ENCODE measurements at regions not wholly inside any gene's neighbourhood (a gene's known extent, or its start where the extent isn't known, plus 50 kb on each side); places are given as distances from the start of the nearest gene placed in this dataset.

DNA sequence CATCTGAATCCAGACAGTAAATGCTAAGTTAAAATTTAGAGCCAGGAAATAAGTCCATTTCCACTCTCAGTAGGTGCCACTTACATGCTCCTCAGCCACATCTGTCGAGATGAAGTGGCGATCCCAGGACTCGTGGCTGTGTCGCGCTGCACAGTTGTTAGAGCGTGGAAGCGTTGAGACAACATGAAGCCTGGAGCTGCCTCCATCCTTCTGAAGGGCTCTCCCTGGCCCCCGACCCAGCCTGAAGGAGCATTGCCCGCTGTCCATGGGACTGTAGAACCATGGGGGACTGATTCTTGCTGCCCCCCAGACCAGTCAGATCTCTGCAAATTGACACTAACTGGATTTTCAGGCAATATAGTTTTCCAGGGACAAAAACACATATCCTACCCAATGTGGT is 58.9 kb downstream of the IRX1 start:
- 87% methylated on average over 9 of the region's 9 CpGs for WGBS
- no peak overlapping the region for H3K4me3 ChIP-seq (ENCODE audit: low read depth, low read length)
- no peaks in the 10 kb centered on the region for H3K4me1 ChIP-seq (ENCODE audit: insufficient read depth)

DNA sequence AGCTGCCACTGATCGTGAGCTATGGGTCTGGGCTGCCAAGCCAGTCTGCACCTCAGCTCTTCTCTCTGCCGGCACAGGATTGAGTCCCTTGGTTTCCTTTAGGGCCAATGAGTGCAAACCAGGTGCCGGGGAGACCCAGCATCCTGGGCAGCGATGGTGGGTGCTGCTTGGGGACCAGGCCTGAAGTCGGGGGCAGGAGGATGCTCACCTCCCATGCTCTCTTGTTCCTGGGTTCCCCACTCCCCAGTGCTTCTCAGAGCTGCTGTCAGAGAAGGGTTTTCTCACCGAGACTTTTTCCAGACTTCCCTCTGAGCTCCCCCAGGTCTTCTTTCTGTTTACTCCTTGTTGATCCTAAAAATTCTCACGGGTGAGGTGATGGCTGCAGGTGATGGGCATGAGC is 61.2 kb downstream of the IRX1 start:
- DNase-seq (ENCODE audit: extremely low spot score), result no peak
- Histone ChIP-seq H3K36me3 (ENCODE audit: insufficient read depth) (no peaks in the 10 kb centered on the region), H3K4me1 (ENCODE audit: insufficient read depth) (no peaks in the 10 kb centered on the region), H3K27ac (ENCODE audit: low read depth) (no peak overlapping the region), H3K4me3 (ENCODE audit: low read depth, low read length) (no peak overlapping the region)
- 60% methylated on average over 7 of the region's 7 CpGs for WGBS

More for the DNA sequence above, 58.9 kb downstream of the IRX1 start:
- H3K36me3 ChIP-seq (ENCODE audit: insufficient read depth), result no peaks in the 10 kb centered on the region
- no peak overlapping the region for H3K27ac ChIP-seq (ENCODE audit: low read depth)
- no peak for DNase-seq (ENCODE audit: extremely low spot score)

DNA sequence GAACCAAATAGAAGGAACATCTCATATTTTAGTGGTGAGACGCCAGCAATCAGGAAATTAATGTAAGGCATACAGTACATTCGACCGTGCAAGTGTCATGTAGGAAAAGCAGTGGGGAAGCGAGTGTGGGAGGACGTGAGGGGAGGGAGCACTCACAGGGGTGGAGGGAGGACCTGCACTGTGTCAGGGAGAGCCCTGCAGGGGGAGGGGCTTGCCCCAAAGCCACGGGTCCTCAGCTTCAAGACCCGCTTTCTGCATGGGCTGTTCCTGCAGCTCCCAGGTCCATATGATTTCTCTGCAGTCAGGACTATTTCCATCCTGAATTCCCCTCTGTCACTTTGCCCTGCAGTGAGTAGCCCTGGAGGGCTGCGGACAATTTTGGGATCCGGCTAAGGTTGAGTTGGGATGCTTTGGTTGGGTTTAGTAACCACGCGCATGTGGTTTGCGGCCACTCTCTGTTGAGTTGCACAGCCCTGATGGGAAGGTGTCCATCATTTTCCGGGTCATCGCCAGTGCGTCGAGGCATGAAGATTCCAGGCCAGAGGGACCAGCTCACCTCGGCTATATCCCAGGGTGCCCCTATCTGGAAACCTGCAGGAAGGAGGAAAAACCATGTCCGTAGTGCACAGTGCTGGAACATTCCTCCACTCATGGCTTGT is 61.9 kb downstream of the IRX1 start:
- Histone ChIP-seq H3K4me1 (ENCODE audit: insufficient read depth) (no peaks in the 10 kb centered on the region), H3K36me3 (ENCODE audit: insufficient read depth) (no peaks in the 10 kb centered on the region), H3K27ac (ENCODE audit: low read depth) (no peak overlapping the region), H3K4me3 (ENCODE audit: low read depth, low read length) (no peak overlapping the region)
- no peak for DNase-seq (ENCODE audit: extremely low spot score)
- 78% methylated on average over 18 of the region's 18 CpGs for WGBS

DNA sequence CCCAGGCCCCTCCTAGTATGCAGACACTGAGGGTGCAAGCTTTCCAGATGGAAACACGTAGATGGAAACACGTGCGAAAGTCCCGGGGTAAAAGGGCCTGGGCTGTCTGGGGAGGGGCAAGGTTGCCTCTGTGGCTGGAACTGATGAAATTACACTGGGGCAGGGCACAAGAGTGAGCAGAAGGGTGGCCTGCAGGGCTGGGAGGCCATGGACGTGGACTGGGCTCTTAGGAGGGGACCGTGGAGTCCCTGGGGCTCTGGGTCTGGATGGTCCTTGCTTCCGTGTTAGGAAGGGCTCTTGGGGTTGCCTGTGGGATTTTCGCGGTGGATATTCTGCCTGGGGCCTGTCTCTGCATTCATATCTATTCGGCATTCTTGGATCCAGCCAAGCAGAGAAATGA is 63.3 kb downstream of the IRX1 start:
- 86% methylated on average over 10 of the region's 10 CpGs for WGBS
- H3K27ac ChIP-seq (ENCODE audit: low read depth), result no peak overlapping the region
- no peak overlapping the region for H3K4me3 ChIP-seq (ENCODE audit: low read depth, low read length)
- H3K4me1 ChIP-seq (ENCODE audit: insufficient read depth), result no peaks in the 10 kb centered on the region
- no peaks in the 10 kb centered on the region for H3K36me3 ChIP-seq (ENCODE audit: insufficient read depth)
- no peak for DNase-seq (ENCODE audit: extremely low spot score)

DNA sequence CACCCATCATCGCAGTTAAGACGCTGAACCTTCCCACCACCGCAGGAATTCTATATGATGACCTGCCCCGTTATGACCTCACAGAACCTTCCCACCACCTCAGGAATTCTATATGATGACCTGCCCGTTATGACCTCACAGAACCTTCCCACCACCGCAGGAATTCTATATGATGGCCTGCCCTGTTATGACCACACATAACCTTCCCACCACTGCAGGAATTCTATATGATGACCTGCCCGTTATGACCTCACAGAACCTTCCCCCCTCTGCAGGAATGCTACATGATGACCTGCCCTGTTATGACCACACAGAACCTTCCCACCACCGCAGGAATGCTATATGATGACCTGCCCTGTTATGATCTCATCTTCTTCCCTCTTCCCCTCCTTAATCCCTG is 64.3 kb downstream of the IRX1 start:
- Histone ChIP-seq H3K4me3 (ENCODE audit: low read depth, low read length) (no peak overlapping the region), H3K36me3 (ENCODE audit: insufficient read depth) (no peaks in the 10 kb centered on the region), H3K4me1 (ENCODE audit: insufficient read depth) (no peaks in the 10 kb centered on the region), H3K27ac (ENCODE audit: low read depth) (no peak overlapping the region)
- 76% methylated on average over 8 of the region's 8 CpGs for WGBS
- no peak for DNase-seq (ENCODE audit: extremely low spot score)

DNA sequence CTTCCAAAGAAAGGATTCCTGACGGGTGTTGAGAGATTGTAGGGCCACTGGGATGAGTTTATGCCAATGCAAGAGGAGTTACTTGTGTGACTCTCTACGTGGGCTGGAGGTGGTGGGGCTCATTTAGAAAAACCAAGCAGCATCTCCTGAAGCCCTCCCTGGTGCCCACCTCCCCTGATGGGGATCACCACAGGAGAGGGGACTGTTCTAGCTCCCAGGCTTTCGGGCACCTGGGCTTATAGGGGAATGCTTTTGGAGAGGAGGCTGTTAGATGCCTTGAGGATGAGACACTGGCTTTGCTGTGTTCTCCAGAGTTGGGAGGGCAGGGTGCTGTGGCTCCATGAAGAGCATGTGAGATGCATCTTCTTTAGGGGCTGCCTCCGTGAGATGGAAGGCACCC is 65.0 kb downstream of the IRX1 start:
- no peak overlapping the region for H3K27ac ChIP-seq (ENCODE audit: low read depth)
- H3K4me1 ChIP-seq (ENCODE audit: insufficient read depth), result no peaks in the 10 kb centered on the region
- no peak for DNase-seq (ENCODE audit: extremely low spot score)
- 78% methylated on average over 4 of the region's 4 CpGs for WGBS
- H3K4me3 ChIP-seq (ENCODE audit: low read depth, low read length), result no peak overlapping the region
- H3K36me3 ChIP-seq (ENCODE audit: insufficient read depth), result no peaks in the 10 kb centered on the region

DNA sequence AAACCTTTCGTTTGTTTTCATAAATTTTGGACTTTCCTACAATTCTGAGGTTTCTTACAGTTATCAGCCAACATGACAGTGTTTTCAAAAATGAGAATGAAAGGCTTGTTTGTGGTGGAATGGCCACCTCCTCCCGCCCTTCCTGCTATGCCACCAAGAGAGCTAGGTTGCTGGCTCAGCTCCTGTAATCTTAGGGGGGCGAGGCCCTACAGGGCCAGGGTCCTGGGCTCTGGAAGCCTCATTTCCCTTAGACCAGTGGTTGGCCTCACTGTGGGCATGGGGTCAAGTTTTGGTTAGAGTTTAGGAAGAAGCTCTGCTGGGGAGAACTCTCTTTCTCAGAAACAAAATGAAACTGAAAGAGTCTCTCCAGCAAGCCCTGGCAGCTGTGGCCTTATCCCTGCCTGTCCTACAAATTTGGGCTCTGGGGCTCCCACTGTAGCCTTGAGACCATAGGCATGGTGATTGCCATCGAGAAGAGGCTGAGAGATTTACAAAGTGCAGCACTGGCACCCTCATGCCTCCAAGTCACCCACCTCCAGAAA is 66.2 kb downstream of the IRX1 start:
- WGBS, result 49% methylated on average over 4 of the region's 4 CpGs
- Histone ChIP-seq H3K36me3 (ENCODE audit: insufficient read depth) (no peaks in the 10 kb centered on the region), H3K27ac (ENCODE audit: low read depth) (no peak overlapping the region), H3K4me1 (ENCODE audit: insufficient read depth) (no peaks in the 10 kb centered on the region), H3K4me3 (ENCODE audit: low read depth, low read length) (no peak overlapping the region)
- no peak for DNase-seq (ENCODE audit: extremely low spot score)

DNA sequence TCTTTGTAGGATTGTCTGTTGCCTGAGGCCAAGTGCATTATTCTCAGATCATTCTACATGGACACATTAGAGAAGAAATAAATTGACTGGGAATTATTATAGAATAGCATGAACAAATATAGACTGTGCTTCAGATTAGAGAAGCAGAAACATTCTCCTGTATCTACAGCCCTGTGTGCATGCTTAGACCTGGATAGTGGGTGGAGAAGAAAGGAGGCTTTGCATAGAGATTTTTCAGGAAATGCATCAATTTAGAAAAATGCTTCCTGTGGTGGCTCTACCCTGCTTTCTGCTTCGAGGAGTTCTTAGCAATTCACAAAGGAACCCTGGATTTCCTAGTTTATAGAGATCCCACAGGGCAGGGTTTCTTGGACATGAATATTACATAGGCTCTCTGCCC is 66.7 kb downstream of the IRX1 start:
- Histone ChIP-seq H3K36me3 (ENCODE audit: insufficient read depth) (no peaks in the 10 kb centered on the region), H3K27ac (ENCODE audit: low read depth) (no peak overlapping the region), H3K4me3 (ENCODE audit: low read depth, low read length) (no peak overlapping the region), H3K4me1 (ENCODE audit: insufficient read depth) (no peaks in the 10 kb centered on the region)
- no peak for DNase-seq (ENCODE audit: extremely low spot score)
- WGBS, result 45% methylated on average over 1 of the region's 1 CpG

DNA sequence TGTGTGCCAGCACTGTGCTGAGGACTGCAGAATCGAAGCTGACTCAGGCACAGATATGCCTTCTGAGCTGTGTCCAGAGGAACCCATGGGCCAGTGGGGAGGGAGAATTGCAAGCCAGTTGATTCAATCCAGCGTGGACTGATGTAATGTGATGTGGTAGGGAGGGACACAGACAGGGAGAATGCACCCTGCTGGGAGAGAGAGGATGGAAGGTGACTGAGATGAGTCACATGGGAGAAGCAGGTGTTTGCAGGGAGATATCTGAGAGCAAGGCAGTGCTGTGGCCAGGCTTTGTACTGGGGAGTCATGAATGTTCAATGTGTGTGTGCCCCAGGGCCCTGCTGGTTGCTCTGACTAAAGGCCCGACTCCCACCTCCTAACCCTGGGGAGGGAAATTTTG is 75.7 kb downstream of the IRX1 start:
- 49% methylated on average over 3 of the region's 3 CpGs for WGBS
- Histone ChIP-seq H3K27ac (ENCODE audit: low read depth) (no peak overlapping the region), H3K36me3 (ENCODE audit: insufficient read depth) (no peaks in the 10 kb centered on the region), H3K4me3 (ENCODE audit: low read depth, low read length) (no peak overlapping the region), H3K4me1 (ENCODE audit: insufficient read depth) (no peaks in the 10 kb centered on the region)
- DNase-seq (ENCODE audit: extremely low spot score), result no peak

DNA sequence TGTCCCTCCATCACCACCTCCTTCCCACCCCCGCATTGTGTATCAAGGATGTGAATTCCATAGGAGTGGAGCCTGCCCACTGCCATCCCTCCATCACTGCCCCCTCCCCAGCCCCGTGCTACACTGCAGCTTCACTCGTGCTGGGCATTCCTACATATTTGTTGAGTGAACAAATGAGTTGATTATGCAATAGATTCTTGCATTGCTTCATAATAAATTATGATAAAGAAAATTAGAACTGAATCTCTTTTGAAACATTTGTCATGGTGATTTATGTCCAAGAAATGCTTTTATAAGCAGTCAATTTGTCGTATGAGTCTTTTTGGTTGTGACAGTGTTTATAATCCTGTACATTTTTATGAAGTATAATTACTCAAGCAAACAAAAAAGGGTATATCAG is 83.2 kb downstream of the IRX1 start:
- no peak overlapping the region for H3K27ac ChIP-seq (ENCODE audit: low read depth)
- H3K4me1 ChIP-seq (ENCODE audit: insufficient read depth), result no peaks in the 10 kb centered on the region
- DNase-seq (ENCODE audit: extremely low spot score), result no peak
- H3K36me3 ChIP-seq (ENCODE audit: insufficient read depth), result no peaks in the 10 kb centered on the region
- H3K4me3 ChIP-seq (ENCODE audit: low read depth, low read length), result no peak overlapping the region
- 67% methylated on average over 4 of the region's 4 CpGs for WGBS

DNA sequence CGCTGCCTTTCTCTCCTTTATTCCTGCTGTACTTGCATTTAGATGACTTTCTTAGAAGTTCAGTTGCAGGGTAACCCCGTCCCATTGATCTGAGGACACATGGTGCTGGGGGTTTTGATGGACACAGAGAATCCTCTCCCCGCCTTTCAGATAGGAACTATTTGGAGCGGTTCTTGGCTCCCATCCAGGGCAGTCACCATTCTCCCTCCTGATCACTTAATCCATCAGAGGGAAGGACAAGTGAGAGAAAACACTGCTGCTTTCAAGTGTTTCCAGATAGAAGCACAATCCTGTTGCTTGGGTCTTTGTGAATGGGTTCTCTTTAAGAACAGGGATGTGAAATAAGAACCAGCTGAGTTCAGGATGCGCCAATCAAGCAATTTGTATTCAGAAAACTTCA is 85.2 kb downstream of the IRX1 start:
- no peaks in the 10 kb centered on the region for H3K36me3 ChIP-seq (ENCODE audit: insufficient read depth)
- H3K4me1 ChIP-seq (ENCODE audit: insufficient read depth), result no peaks in the 10 kb centered on the region
- no peak overlapping the region for H3K27ac ChIP-seq (ENCODE audit: low read depth)
- H3K4me3 ChIP-seq (ENCODE audit: low read depth, low read length), result no peak overlapping the region
- no peak for DNase-seq (ENCODE audit: extremely low spot score)
- WGBS, result 69% methylated on average over 5 of the region's 5 CpGs

DNA sequence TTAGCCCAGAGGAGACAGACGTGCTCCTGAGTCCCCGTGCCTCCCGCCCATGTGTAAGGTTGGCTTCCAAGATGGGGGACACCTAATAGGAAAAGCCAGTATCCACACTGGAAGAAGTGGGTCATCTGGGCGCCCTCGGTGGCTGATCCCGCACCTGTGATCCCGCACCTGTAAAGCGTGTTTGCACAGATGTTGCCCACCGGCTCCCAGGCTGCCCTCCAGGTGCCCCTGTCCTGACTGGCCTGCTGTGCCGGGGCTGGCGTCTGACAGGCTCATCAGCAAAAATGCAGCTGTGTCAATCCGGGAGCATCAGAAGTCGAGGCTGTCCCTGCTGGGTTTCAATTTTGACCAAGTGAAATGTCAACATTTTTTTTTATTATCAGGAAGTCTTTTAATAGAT is 88.5 kb downstream of the IRX1 start:
- H3K4me3 ChIP-seq (ENCODE audit: low read depth, low read length), result no peak overlapping the region
- 78% methylated on average over 13 of the region's 13 CpGs for WGBS
- DNase-seq (ENCODE audit: extremely low spot score), result no peak
- H3K27ac ChIP-seq (ENCODE audit: low read depth), result no peak overlapping the region
- no peaks in the 10 kb centered on the region for H3K4me1 ChIP-seq (ENCODE audit: insufficient read depth)
- no peaks in the 10 kb centered on the region for H3K36me3 ChIP-seq (ENCODE audit: insufficient read depth)

DNA sequence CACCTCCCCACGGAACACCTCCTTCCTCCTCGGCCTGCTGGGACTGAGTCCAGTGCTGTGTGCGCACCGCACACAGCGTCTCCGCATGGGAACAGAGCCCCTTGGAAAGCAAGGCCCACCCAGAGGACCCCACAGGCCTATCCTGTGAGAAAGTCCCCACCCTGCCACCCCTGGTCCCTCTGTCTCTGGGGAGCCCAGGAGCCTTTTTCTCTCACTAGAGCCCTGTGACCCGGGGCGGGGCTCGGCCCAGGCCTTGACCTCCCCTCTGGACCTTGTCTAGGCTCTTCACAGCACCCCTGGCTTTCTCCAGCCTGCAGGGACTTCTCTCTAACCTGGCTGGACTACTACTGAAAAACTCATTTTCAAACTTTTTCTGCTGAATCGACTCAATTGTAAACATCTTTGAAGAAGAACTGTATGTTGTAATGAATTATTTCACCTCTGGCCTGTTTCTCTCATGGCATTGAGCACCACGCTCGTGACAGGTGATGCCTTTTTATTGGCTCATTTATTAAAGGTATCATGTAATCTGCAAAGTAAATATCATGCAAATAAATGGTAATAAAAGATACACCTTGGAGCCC is 89.2 kb downstream of the IRX1 start:
- H3K4me3 ChIP-seq (ENCODE audit: low read depth, low read length), result no peak overlapping the region
- 87% methylated on average over 12 of the region's 12 CpGs for WGBS

DNA sequence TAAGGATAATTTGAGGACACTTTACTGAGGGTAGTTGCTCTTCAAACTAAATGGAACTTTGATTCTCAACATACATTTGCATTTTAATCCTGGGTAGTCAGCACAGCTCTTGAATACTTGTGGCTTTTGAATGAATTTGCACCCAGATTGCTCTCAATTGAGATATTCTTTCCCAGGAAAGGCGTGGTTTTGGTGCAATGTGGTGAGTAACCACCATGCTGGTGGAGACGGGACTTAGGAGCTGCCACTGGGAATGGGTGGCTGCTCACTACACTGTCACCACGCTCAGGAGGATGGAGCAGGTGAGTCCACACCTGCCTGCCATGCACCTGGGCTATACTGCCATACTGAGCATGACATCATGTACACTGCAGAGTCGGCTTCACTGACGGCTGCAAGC is 99.2 kb downstream of the IRX1 start:
- no peak overlapping the region for H3K27ac ChIP-seq (ENCODE audit: low read depth)
- H3K4me1 ChIP-seq (ENCODE audit: insufficient read depth), result no peaks in the 10 kb centered on the region
- WGBS, result 84% methylated on average over 5 of the region's 5 CpGs
- no peak for DNase-seq (ENCODE audit: extremely low spot score)
- H3K36me3 ChIP-seq (ENCODE audit: insufficient read depth), result no peaks in the 10 kb centered on the region
- no peak overlapping the region for H3K4me3 ChIP-seq (ENCODE audit: low read depth, low read length)

More for the DNA sequence above, 89.2 kb downstream of the IRX1 start:
- no peak for DNase-seq (ENCODE audit: extremely low spot score)
- Histone ChIP-seq H3K27ac (ENCODE audit: low read depth) (no peak overlapping the region), H3K36me3 (ENCODE audit: insufficient read depth) (no peaks in the 10 kb centered on the region), H3K4me1 (ENCODE audit: insufficient read depth) (no peaks in the 10 kb centered on the region)

Measured in urinary bladder (tissue), 3 donors.